HG03135 (cell line): ENCODE measurements at regions not wholly inside any gene's neighbourhood (a gene's known extent, or its start where the extent isn't known, plus 50 kb on each side); places are given as distances from the start of the nearest gene placed in this dataset.

Experiments
- ATAC-seq: cut with Tn5 transposase; IDR thresholded peaks from one replicate; pipeline ENCODE4 v1.9.1; 2021; ENCODE audit warnings: mild to moderate bottlenecking, moderate library complexity; ENCODE audit not compliant: unreplicated experiment

DNA sequence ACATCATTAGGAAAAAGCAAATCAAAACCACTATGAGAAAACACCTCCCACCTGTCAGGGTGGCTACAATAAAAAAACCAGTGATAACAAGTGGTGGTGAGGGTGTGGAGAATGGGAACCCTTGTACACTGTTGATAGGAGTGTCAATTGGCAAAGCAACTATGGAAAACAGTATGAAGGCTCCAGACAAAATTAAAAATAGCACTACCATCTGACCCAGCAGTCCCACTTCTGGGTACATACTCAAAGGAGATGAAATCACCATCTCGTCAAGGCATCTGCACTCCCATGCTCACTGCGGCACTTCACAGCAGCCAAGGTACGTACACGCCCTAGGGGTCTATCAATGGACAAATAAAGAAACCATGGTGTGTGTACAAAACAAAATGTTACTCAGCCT lies 715.1 kb downstream of the UQCRFS1 start:
- ATAC-seq: no peak

DNA sequence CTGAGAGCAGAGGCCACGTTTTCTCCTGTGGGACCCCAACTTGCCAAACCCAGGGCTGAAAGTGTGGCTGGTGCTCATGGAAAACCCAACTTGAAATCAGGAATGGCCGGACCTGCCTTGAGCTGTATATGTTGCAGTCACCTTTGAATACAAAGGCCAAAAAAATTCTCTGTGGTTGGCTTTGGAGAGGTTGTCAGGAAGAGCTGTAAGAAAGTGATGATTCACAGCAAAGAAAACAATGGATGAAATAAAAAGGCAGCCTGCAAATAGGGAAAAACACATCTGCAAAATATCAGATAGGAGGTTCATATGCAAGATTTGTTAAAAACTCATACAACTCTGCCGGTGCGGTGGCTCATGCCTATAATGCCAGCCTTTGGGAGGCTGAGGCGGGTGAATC lies 715.8 kb downstream of the UQCRFS1 start:
- no peak for ATAC-seq

DNA sequence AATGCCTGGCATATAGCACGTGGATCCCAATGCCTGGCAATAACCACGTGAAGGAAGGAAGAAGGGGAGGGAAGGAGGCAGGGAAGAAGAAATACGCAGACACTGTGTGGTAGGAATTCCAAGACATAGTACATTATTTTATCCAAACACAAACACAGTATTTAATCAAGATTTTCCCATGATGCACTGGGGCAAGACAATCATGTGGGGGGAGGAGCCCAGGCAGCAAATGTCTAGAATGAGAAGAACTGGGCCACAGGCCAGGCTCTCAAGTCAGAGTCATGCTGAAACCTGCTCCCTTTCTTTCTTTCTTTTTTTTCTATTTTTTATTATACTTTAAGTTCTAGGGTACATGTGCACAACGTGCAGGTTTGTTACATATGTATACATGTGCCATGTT lies 717.9 kb downstream of the UQCRFS1 start:
- no peak for ATAC-seq

DNA sequence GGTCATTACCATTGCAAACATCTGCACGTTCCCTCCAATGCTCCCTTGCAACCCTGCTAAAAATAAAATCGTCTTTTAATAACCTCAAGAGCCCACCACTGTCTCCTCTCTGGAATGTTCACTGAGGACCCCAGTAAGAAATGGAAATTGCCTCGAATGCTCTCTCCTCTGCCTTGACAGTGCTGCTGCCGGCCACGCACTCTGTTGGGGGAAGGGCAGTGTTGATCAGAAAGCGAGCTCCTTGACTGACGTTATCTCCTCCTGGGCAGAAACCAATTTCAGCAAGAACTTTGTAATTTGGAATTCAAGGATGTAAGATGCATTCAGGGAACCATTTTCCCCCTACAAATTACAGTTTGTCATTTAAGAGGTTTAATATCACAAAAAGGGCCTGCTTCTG lies 718.5 kb downstream of the UQCRFS1 start:
- ATAC-seq: no peak

DNA sequence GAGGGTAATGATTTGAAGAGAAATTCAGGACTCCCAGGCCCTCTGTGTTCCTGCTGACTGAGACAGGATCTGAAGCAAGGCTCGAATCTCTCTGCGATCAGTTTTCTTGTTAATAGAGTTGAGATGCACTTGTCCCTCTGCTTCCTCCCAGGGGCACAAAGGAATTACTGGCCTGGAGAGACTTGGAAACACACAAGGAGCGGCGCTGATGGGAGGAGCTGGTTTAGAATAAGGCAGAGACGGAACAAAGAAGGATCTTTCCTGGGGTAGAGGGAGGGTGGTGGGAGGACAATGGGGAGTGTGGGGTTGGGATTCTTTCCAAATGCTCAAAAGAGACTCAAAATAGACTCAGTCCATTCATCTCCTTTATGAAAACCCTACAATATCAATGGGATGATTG lies 719.1 kb downstream of the UQCRFS1 start:
- ATAC-seq: no peak

DNA sequence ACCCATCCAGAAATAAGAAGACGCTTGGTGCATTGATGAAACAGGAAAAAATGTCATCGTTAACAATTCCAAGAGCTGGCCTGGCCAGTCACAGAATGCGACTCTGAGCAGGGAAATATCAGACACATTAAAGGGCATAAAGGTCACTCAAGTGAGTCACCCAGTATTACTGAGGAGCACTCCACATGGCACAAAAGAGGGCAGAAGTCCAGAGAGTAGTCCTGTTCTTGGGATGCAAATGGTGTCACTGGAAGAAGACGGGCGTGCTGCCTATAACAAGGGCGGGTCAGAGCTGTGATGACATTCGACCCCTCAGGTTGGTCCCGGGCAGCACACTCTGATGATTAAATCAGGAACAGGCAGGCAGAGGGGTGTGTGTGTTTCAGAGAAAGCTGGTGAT lies 720.3 kb downstream of the UQCRFS1 start:
- no peak for ATAC-seq

DNA sequence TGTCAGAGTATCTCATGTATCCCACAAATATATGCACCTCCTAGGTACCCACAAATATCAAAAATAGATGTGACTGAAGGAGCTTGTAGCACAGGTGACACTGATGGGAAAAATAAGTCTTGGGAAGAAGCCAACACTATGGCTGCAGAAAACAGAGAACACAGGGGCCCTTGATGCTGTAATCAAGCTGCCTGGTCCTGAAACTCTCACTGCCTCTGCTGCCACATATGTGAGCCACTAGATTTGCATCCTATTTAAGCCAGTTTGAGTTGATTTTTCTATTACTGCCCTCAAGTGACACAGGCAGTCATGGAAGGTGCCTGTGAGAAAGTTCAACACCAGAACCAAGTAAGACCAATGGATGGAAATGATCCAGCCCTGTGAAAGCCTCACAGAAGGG lies 720.8 kb downstream of the UQCRFS1 start:
- ATAC-seq: no peak

DNA sequence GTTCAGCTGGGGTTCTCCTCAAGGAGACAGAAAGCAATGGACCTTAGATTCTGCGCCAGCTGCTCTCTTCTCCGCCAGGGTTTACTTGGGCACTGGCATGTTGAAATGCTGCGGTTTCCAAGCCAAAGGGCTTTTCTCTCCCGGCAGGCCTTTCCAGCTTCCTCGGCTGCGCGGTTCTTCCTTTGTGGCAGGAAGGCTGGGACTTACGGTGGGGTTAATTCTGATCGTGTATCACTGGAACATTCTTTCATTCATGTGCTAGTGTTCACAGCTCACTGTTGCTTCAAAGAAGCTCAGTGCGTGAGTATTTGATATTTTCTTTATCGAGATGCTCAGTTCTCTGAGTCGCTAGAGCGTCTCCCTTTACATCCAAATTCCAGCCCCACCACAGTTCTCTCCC lies 723.2 kb downstream of the UQCRFS1 start:
- ATAC-seq: no peak

DNA sequence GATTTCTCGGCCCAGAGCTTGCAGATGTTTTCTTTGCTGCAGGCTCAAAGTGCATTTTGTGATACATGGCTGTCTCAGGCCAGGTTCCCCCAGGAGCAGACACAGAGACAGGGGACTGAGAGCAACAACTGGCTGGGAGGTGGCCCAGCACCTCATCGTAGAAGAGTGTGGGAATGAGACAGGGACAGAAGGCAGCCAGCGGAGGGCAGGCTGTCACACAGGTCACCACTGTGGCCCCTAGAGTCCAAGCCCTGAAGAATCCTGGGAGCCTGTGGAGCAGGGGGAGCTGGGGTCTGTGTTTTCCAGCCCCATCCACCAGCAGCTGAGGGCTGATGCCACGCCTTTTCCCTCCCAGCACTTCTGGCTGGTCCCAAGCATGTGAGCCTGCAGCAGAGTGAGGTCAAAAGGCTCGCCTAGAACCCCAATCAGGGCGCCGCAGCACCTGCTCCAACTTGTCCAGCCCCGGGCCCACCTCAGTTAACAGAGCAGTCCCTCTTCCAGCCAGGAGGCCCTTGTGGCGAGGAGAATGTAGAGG lies 723.8 kb downstream of the UQCRFS1 start:
- ATAC-seq: no peak

DNA sequence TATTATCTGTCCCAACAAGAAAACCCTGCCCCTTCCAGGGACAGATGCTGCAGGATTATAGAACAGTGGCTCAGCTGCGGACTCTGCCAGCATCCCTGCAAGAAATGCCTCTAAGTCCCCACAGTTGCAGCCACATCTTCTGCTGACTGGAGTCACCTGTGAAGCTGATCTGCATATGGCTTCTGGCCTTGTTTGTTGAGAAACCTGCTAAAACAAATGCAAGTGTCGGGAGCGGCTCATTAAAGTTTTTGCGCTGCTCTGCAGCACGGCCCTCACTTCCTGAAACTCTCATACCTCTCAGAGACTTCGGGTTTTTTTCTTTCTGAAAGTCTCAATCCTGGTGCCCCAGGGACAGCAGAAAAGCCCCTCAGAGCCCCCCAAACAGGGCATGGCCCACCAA lies 725.0 kb downstream of the UQCRFS1 start:
- ATAC-seq: no peak

DNA sequence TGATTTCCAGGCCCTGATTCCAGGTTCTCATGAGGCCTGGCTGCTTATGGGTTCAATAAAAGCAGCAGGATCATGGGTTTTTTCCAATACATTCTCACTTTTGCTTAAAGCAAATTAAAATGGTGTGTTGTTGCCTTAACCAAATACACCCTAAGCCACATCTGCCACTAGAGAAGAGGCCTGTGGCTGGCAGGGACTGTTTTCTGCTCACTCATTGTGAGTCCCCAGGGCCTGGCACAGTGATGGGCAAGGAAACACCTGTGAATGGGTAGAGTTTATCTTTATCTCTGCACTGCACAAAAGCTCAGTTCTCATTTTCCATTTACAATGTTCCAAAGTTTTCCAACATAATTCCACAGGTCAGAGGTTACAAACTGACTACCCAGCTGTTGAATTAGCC lies 726.0 kb downstream of the UQCRFS1 start:
- no peak for ATAC-seq

DNA sequence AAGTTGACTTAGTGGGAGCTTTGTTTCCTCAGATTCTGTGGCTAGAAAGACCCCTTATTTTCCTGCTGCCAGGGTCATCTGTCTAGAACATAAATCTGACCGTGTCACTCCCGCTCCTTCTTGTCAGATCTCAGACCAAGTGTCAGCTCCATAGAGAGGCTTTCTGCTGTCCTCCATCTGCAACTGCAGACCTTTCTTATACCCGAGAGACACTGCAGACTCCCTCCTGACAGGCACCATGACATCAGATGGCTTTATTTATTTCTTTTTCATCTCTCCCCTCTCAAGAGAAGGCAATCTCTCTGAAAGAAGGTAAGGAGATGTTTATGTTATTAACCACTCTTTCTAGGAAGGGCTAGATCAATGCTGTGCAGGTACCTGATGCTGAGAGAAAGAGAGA lies 726.5 kb downstream of the UQCRFS1 start:
- no peak for ATAC-seq

DNA sequence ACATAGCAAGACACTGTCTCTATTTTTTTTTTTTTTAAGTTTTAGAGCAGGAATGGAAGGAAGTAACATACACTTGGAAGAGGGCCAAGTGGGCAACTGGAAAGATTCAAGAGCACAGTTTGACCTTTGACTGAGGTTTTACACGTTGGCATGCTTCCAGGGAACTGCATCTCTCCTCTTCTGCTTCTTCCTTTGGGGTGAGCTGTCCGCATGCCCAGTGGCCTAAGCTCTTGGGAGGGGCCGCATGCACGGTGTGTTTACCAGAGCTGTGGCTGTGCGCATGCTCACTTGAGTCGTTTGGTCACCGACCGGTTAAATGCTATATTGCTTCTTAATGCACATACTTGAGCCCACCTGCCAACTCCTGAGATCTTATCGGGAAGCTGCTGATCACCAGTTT lies 727.7 kb downstream of the UQCRFS1 start:
- ATAC-seq: no peak

DNA sequence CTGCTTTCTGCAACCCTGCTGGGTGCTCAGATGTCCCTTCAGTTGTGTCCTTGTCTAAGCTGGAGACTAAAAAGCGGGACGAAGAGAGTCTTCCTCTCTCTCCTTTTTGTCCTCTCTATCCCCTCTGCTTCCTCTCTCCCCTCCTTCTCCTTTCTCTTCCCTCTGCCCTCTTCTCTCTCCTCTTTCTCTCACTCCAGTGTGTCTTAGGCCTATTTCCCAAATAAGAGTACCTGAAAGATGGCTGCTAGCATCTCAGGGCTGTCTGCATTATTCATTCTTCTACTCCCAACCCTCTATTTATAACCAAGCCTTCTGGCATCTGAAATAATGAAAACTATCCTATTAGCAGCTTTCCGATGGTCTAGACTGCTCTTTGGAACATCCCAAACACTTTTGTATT lies 729.8 kb downstream of the UQCRFS1 start:
- ATAC-seq: no peak

DNA sequence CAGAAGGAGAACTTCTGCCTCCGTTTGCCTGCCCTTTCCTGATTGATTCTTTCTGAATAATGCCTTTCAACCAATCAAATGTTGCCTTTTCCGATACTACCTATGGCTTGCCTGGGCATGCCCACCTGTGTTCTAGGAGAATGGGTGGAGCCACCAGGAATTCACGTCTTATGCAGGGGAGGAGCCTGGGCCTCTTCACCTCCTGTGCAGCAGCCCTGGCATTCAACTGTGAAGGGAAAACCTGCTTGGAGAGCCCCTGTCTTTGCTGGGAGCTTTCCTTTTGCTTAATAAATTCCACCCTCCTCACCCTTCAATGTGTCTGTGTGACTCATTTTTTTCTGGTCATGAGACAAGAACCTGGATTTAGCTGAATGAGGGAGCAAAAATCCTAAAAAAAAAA lies 730.7 kb downstream of the UQCRFS1 start:
- ATAC-seq: no peak

DNA sequence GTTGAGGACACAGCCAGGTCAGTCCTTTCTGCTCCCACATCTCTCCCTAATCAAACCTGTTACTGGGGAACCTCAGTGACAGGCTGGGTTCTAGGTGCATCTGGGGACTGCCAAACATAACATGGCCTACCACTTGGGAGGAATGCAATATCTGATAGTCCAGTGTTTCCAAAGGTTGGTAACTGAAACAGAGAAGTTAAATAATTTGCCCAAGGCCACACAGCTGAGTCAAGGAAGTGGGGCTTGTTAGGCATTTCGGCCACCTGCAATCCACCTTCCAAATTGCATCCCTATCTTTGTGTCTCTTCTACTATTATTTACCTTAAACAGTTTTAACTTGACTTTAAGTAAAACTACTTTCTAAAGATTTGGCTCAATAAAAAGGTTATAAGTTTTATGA lies 731.3 kb downstream of the UQCRFS1 start:
- no peak for ATAC-seq

DNA sequence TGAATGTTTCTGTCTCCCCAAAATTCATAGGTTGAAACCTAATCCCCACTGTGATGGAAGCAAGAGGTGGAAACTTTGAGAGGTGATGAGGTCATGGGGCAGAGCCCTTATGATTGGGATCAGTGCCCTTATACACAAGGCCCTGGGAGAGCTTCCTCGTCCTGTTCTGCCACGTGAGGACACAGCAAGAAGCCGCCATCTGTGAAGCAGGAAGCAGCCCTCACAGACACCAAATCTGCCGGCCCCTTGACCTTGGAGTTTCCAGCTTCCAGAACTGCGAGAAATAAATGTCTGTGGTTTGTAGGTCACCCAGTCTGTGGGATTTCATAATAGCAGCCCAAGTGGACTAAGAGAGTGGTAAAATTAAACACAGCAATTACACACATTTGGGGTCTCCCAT lies 737.4 kb downstream of the UQCRFS1 start:
- no peak for ATAC-seq

DNA sequence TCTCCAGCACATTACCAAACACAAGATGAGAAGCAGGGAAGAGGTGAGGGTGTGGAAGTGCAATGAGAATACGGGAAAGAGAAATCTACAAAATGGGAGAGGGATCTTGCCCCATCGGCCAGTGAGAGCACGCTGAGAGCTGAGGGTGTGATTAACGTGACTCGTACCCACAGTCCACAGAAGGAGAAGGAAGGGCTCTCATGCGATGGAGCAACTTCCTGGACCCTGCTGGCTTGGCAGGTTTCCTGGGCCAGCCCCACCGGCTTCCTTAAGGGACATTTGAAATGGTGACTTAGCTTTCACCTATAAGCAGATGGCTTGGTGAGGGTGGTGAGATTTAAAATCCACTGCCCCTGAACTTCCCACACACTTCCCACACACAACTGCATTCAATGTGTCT lies 740.1 kb downstream of the UQCRFS1 start:
- ATAC-seq: no peak

DNA sequence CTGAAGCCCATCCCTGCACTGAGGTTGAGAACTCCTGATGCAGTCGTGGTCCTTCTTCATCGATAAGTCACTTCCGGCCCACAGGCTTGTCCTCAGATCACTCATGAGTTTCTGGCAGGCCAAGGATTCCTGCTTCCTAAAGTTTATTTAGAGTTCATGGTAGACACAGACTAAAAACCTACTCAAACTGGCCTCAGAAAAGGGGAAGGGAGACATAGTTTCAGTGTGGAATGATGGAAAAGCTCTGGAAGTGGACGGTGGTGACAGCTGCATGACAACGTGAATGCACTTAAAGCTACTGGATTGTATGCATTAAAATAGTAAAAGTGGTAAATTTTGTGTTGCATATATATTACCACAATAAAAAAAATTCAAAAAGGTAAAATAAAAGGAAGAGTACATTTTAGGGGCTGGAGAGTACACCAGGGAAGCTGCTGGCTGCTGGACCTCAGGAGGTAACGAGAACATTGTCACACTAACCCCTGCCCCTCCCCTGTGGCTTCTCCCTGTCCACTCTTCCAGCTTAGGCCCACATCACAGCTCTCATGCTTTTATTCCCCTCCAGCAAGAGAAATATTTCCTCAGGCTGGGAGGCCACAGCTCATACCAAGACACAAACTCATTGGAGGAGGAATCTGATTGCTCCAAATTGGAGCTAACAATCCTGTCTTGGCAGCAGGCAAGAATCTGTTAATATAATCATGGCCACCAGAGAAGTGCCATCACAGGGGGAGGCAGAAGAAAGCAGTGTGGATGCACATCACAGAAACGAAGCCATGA lies 741.0 kb downstream of the UQCRFS1 start:
- ATAC-seq: no peak

DNA sequence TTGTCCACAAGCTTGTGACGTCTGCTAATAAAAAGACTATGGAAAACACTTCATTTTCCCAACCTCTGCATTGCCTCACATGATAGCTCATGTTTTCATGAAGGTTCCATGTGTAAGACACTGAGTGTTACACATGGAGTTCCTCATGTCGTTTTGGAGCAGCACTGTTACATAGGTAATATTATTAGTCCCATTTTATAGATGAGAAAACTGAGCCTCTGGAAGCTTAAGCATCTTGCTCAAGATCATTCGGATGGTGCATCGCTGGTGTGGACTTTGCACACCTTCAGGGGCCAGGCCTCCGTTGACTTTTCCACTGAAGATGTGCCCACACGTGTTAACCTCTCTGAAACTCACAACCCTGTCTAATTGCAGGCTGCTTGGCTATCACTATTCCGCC lies 743.4 kb downstream of the UQCRFS1 start:
- no peak for ATAC-seq

DNA sequence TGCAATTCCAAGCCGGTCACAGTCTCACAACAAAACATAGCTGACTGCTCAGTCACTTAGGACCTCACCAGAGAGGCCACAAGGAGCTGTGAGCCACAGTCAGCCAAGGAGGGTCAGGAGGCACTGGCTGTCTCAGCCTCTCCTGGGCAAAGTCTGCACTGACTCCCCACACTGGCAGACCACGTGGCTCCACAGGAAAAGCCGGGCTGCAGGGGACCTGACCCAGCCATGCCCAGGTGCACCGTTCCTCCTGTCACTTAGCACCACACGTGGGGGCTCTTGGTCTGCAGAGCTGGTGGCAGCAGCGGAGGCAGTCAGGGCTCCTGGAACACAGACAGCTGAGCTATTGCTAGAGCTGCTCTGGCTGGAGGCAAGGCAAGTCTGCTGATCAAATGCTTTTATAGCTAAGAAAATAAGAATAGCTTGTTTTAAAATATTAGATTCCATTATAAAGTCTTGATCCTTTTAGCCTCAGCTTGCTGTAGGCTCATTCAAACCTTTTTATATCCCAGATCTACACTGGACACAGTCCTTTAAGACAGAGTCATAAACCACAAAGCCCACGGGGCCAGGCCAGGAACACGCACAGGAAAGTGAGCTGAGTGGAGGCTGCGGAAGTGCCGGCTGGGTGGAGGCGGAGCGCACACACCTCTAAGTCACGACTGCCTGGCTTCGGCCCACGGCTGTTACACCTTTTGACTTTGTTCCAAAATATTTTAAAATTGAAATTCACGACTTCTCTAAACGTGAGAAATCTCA lies 744.1 kb downstream of the UQCRFS1 start:
- ATAC-seq: no peak
